Fibroblast of pulmonary artery (primary cell): ENCODE measurements at regions not wholly inside any gene's neighbourhood (a gene's known extent, or its start where the extent isn't known, plus 50 kb on each side); places are given as distances from the start of the nearest gene placed in this dataset.

ENCODE experiments used
- DNase-seq: peaks from one replicate; pipeline ENCODE4 v3.0.0-alpha.2; 2010; ENCODE audit warnings: low read depth
- H3K4me3 ChIP-seq: replicated peaks from 2 replicates; pipeline ENCODE4 v1.5.1; 2011; ENCODE audit warnings: low read depth, mild to moderate bottlenecking, control low read depth, low read length, moderate library complexity
- CTCF ChIP-seq: IDR thresholded peaks from 2 replicates; pipeline ENCODE4 v1.5.1; 2011; ENCODE audit warnings: mild to moderate bottlenecking, control low read depth, low read length, inconsistent platforms; ENCODE audit errors: missing control alignments

DNA sequence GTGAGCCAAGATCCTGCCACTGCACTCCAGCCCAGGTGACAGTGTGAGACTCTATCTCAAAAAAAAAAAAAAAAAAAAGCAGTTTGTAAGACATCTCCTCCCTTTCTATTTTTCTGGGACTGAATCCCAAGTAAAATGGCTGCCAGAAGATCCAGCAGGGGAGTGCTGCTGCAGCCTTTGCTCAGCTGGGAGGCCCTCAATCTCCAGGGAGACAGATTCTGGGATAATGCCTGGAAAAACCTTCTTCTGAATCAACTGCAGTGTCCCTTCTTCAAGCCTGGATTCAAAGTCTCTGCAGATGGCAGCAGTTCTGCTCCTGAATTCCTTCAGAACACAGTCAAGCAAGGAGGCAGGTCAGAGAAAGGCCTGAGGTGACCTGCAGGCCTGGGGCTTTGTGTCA lies 191.0 kb upstream of the NRIP1 start:
- no peak overlapping the region for H3K4me3 ChIP-seq
- no peak for DNase-seq

DNA sequence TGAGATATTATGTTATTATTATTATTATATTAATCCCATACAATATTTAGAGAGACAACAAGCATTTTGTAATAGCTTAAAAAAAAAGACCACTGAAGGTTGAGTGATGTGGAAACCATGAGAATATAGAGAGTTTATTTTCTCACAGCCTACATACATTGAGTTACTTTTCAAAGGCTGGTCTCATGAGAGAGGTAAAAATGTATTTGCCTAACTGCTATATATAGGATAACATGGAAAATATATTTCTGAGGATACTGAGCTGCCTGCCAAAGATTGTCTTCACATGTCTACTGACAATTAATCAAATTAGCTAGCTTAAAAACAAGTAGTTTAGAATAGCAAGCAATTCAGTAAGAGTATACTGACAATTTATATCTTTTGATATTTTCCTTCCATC lies 192.2 kb upstream of the NRIP1 start:
- H3K4me3 ChIP-seq = no peak overlapping the region
- no peak for TF ChIP-seq CTCF
- no peak for DNase-seq

More for the DNA sequence above, 191.0 kb upstream of the NRIP1 start:
- TF ChIP-seq CTCF = no peak

DNA sequence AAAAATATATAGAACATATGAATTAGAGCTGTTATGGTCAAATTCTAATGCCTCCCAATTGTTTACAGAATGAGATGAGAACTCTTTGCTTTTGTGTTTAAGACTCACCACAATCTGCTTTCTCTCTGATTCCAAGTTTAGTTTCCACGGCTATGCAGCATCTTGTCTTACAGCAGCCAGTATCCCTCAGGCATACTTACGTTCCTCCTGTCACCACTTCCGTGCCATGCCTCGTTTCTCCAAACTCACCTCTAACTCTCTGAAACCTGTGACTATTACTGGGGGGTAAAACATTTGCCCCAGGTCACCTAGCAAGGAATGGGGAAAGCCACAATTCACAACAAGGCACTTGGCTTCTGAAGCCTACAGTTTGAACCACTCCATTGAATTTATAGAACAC lies 192.8 kb upstream of the NRIP1 start:
- no peak for DNase-seq
- no peak for TF ChIP-seq CTCF
- H3K4me3 ChIP-seq = no peak overlapping the region

- no peak overlapping the region for H3K4me3 ChIP-seq
- TF ChIP-seq CTCF = no peak
- DNase-seq = no peak
Measured at GRCh38 chr21:15259824-15260223, 195.0 kb upstream of the NRIP1 start.

DNA sequence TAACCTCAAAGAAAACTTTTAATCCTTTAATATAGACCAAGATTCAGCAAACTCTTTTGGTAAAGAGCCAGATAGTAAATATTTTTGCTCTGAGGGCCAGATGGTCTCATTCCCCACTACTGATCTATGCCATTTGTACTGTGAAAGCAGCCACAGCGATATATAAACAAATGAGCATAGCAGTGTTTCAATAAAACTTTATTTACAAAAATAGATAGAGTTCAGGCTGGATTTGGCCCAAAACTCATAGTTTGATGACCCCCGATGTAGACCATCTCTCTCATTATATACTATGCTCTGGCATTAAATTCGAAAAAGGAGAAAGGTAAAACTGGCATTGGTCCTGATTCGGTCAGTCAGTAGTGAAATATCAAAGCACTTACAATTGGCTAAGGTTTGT lies 195.8 kb upstream of the NRIP1 start:
- TF ChIP-seq CTCF = no peak

DNA sequence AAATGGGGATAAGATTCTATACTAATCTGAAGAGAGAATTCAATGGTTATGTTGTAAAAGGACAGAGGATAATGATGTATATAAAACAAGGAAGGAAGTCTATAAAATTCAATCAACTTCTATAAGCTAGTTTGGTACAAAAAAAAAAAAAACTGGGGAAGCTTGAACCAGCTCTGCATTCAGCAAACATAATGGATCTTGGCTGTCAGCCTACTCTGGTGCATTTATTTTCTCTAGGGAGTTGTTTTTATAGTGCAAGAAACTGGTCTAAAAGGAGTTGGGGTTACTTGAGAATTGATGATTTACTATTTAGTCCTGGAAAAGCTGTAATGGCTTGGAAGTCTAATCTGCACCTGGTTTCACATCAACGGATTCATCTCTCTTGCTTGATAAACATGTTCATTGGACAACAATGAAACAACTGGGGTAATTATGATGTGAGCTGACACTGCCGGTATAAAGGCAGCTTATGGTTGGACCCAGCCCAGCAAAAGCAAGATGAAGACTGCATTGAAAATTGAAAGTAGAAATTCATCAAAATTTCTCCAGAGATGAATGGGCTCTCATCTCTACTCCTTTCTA lies 199.4 kb upstream of the NRIP1 start:
- DNase-seq = no peak
- TF ChIP-seq CTCF = no peak
- no peak overlapping the region for H3K4me3 ChIP-seq

More for the DNA sequence above, 195.8 kb upstream of the NRIP1 start:
- no peak for DNase-seq
- H3K4me3 ChIP-seq = no peak overlapping the region

GRCh38 chr21:15272171-15272570 lies 207.4 kb upstream of the NRIP1 start:
- no peak overlapping the region for H3K4me3 ChIP-seq
- DNase-seq = no peak
- TF ChIP-seq CTCF = no peak
